ENCODE measurements at regions not wholly inside any gene's neighbourhood (a gene's known extent, or its start where the extent isn't known, plus 50 kb on each side); places are given as distances from the start of the nearest gene placed in this dataset.

DNA sequence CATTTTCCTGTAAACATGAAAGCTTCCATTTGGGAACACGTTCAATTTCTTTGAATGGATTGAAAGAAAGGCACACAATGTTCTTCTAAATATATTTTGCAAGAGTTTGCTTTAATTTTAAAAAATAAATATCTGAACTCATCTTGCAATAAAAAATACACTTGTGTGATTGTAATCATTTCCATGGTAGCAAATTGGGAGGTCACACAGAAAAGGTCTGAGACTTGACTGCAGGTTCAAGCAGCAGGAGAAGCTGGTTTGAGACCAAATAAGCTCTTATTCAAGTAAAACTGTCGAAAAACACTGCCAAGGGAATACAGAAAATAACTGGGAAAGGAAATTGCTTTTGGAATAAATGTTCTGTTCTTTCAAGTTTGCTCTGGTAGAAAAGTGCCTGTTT is 498.9 kb downstream of the ADGRL2 start:
- TF ChIP-seq, protein P1, sequence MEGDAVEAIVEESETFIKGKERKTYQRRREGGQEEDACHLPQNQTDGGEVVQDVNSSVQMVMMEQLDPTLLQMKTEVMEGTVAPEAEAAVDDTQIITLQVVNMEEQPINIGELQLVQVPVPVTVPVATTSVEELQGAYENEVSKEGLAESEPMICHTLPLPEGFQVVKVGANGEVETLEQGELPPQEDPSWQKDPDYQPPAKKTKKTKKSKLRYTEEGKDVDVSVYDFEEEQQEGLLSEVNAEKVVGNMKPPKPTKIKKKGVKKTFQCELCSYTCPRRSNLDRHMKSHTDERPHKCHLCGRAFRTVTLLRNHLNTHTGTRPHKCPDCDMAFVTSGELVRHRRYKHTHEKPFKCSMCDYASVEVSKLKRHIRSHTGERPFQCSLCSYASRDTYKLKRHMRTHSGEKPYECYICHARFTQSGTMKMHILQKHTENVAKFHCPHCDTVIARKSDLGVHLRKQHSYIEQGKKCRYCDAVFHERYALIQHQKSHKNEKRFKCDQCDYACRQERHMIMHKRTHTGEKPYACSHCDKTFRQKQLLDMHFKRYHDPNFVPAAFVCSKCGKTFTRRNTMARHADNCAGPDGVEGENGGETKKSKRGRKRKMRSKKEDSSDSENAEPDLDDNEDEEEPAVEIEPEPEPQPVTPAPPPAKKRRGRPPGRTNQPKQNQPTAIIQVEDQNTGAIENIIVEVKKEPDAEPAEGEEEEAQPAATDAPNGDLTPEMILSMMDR (IDR thresholded peaks at IDR 0.05): no peak
- no peak for TF ChIP-seq POLR2A (IDR thresholded peaks at IDR 0.05)
